IMR-90 (cell line): ENCODE measurements at regions not wholly inside any gene's neighbourhood (a gene's known extent, or its start where the extent isn't known, plus 50 kb on each side); places are given as distances from the start of the nearest gene placed in this dataset.

Experiments used
- ATAC-seq: fragments of 200-7000 bp; cut with Tn5 transposase; 2 replicates; pipeline ENCODE4 v1.9.1; 2020; ENCODE audit warnings: low read depth, mild to moderate bottlenecking, moderate library complexity
- BruUV-seq: library from RNA; stranded (reverse); fragments of 400-500 nt; replicated peaks from 2 replicates; lab custom pipeline; 2021; lab: Mats Ljungman, UMichigan
- CTCF ChIA-PET: fragments of 300-600 bp; formaldehyde crosslinking; extraction: SDS; loops from one replicate; lab custom pipeline; 2021; ENCODE audit warnings: antibody characterized with exemption; lab: Yijun Ruan, JAX
- POLR2A ChIA-PET: fragments of 300-600 bp; sonication (Branson Sonifier 250); formaldehyde crosslinking; loops from one replicate; lab custom pipeline; 2022; ENCODE audit warnings: antibody characterized with exemption; ENCODE audit not compliant: unreplicated experiment; lab: Charles Lee
- DNase-seq: peaks from one replicate; pipeline ENCODE4 v3.0.0; 2013
- H2AFZ ChIP-seq: replicated peaks from 2 replicates; pipeline ENCODE3; 2013; ENCODE audit warnings: low read length, mild to moderate bottlenecking; ENCODE audit not compliant: poor library complexity
- H2AK5ac ChIP-seq: 2 replicates; pipeline ENCODE4 v1.6.1; 2013; ENCODE audit warnings: low read depth, low read length, inconsistent platforms
- H2AK9ac ChIP-seq: replicated peaks from 2 replicates; pipeline ENCODE3; 2013; ENCODE audit warnings: mild to moderate bottlenecking, low read depth, low read length, moderate library complexity; ENCODE audit not compliant: poor library complexity
- H2BK120ac ChIP-seq: 2 replicates; pipeline ENCODE4 v1.6.1; 2013; ENCODE audit warnings: low read depth, low read length, inconsistent platforms
- H2BK15ac ChIP-seq: 3 replicates; pipeline ENCODE4 v1.6.1; 2013; ENCODE audit warnings: low read depth, low read length, inconsistent platforms
- H2BK20ac ChIP-seq: 2 replicates; pipeline ENCODE4 v1.6.1; 2013; ENCODE audit warnings: low read depth, mild to moderate bottlenecking, inconsistent platforms, low read length, moderate library complexity
- H2BK5ac ChIP-seq: 2 replicates; pipeline ENCODE4 v1.6.1; 2013; ENCODE audit warnings: mild to moderate bottlenecking, low read depth, low read length, inconsistent platforms; ENCODE audit not compliant: poor library complexity, severe bottlenecking
- H3K14ac ChIP-seq: replicated peaks from 2 replicates; pipeline ENCODE4 v1.6.1; 2013; ENCODE audit warnings: low read depth, low read length, inconsistent platforms
- H3K18ac ChIP-seq: 2 replicates; pipeline ENCODE4 v1.6.1; 2013; ENCODE audit warnings: low read depth, low read length, control low read depth
- H3K23ac ChIP-seq: 2 replicates; pipeline ENCODE4 v1.6.1; 2013; ENCODE audit warnings: low read depth, low read length, inconsistent platforms
- H3K27ac ChIP-seq: 2 replicates; pipeline ENCODE4 v1.5.1; 2013; ENCODE audit warnings: mild to moderate bottlenecking, control low read depth, low read length; ENCODE audit not compliant: insufficient read depth
- H3K27me3 ChIP-seq: 2 replicates; pipeline ENCODE4 v1.6.1; 2013; ENCODE audit warnings: low read length; ENCODE audit not compliant: control insufficient read depth, insufficient read depth
- H3K36me3 ChIP-seq: 2 replicates; pipeline ENCODE4 v1.6.1; 2013; ENCODE audit warnings: low read length, mixed read lengths; ENCODE audit not compliant: control insufficient read depth, insufficient read depth
- H3K4ac ChIP-seq: 2 replicates; pipeline ENCODE4 v1.6.1; 2013; ENCODE audit warnings: low read depth, low read length, inconsistent platforms
- H3K4me1 ChIP-seq: 2 replicates; pipeline ENCODE4 v1.6.1; 2013; ENCODE audit warnings: low read length, mixed read lengths; ENCODE audit not compliant: control insufficient read depth, insufficient read depth
- H3K4me2 ChIP-seq: 2 replicates; pipeline ENCODE4 v1.6.1; 2013; ENCODE audit warnings: low read depth, mild to moderate bottlenecking, control low read depth, low read length, moderate library complexity
- H3K4me3 ChIP-seq: 2 replicates; pipeline ENCODE4 v1.5.1; 2013; ENCODE audit warnings: low read depth, mild to moderate bottlenecking, control low read depth, low read length, moderate library complexity; ENCODE audit not compliant: insufficient read depth
- H3K56ac ChIP-seq: 2 replicates; pipeline ENCODE4 v1.6.1; 2013; ENCODE audit warnings: low read length, inconsistent platforms; ENCODE audit not compliant: insufficient read depth; ENCODE audit errors: extremely low read depth
- H3K79me1 ChIP-seq, 2 experiments: 2 replicates each; pipeline ENCODE4 v1.6.1; 2013; ENCODE audit warnings: low read length in 2 of 2, inconsistent platforms in 1 of 2, low read depth in 1 of 2
- H3K9ac ChIP-seq: 2 replicates; pipeline ENCODE4 v1.6.1; 2013; ENCODE audit warnings: low read depth, low read length, control low read depth
- H3K9me1 ChIP-seq: 2 replicates; pipeline ENCODE4 v1.6.1; 2013; ENCODE audit warnings: low read length, inconsistent platforms; ENCODE audit not compliant: insufficient read depth
- H3K9me3 ChIP-seq: 2 replicates; pipeline ENCODE4 v1.6.1; 2013; ENCODE audit warnings: low read length; ENCODE audit not compliant: control insufficient read depth, insufficient read depth
- H4K20me1 ChIP-seq: 2 replicates; pipeline ENCODE4 v1.6.1; 2013; ENCODE audit warnings: low read length, inconsistent platforms; ENCODE audit not compliant: insufficient read depth
- H4K5ac ChIP-seq: 2 replicates; pipeline ENCODE4 v1.6.1; 2013; ENCODE audit warnings: mild to moderate bottlenecking, low read depth, low read length, control low read depth
- H4K8ac ChIP-seq, 2 experiments: 2 replicates each; pipeline ENCODE4 v1.6.1; 2013; ENCODE audit warnings: low read depth in 2 of 2, low read length in 2 of 2, control low read depth in 1 of 2, inconsistent platforms in 1 of 2
- H4K91ac ChIP-seq: 2 replicates; pipeline ENCODE4 v1.6.1; 2013; ENCODE audit warnings: low read depth, low read length, inconsistent platforms; ENCODE audit not compliant: insufficient read depth
- BHLHE40 ChIP-seq: fragments of 150-350 bp; IDR thresholded peaks from 2 replicates; pipeline ENCODE4 v1.6.1; 2016; ENCODE audit warnings: mild to moderate bottlenecking, low read depth, low read length
- CEBPB ChIP-seq: IDR thresholded peaks from 2 replicates; pipeline ENCODE4 v1.6.1; 2012; ENCODE audit warnings: low read depth, low read length, improper control_type of control experiment
- MAFK ChIP-seq: IDR thresholded peaks from 2 replicates; pipeline ENCODE4 v1.6.1; 2012; ENCODE audit warnings: low read depth, low read length, improper control_type of control experiment
- MAZ ChIP-seq: IDR thresholded peaks from 2 replicates; pipeline ENCODE4 v1.6.1; 2012; ENCODE audit warnings: low read depth, mild to moderate bottlenecking, low read length, improper control_type of control experiment, moderate library complexity, borderline replicate concordance
- MXI1 ChIP-seq: IDR thresholded peaks from 2 replicates; pipeline ENCODE4 v1.6.1; 2012; ENCODE audit warnings: low read depth, mild to moderate bottlenecking, low read length, moderate library complexity, borderline replicate concordance
- NFE2L2 ChIP-seq: fragments of 150-350 bp; IDR thresholded peaks from 2 replicates; pipeline ENCODE4 v1.6.1; 2016; ENCODE audit warnings: low read depth, mild to moderate bottlenecking, low read length
- POLR2A ChIP-seq: IDR thresholded peaks from 2 replicates; pipeline ENCODE4 v1.6.1; 2012; ENCODE audit warnings: mild to moderate bottlenecking, low read depth, low read length
- RCOR1 ChIP-seq: IDR thresholded peaks from 2 replicates; pipeline ENCODE4 v1.6.1; 2012; ENCODE audit warnings: mild to moderate bottlenecking, low read length, improper control_type of control experiment; ENCODE audit not compliant: insufficient replicate concordance
- SMC3 ChIP-seq: fragments of 150-350 bp; IDR thresholded peaks from 2 replicates; pipeline ENCODE4 v1.6.1; 2016; ENCODE audit warnings: low read depth, mild to moderate bottlenecking, antibody characterized with exemption, low read length, moderate library complexity
- WGBS, 2 experiments: methylation state at CpG; one replicate each; pipeline versions ENCODE4 v1.1.5 to v1.1.7; 2013; ENCODE audit warnings: missing lambda C conversion rate in 2 of 2; ENCODE audit not compliant: insufficient read length in 1 of 2; ENCODE audit errors: extremely low coverage in 2 of 2; 5-methylcytosine and 5-hydroxymethylcytosine counted together
- dilution Hi-C: fragments of 300-500 bp; cut with HindIII; formaldehyde crosslinking; loops from one replicate; pipeline ENCODE4 v1.14.3; 2018; ENCODE audit warnings: low sequenced_read_pairs; ENCODE audit not compliant: unreplicated experiment
- in situ Hi-C: fragments of 300-500 bp; cut with MboI; formaldehyde crosslinking; loops from 3 replicates; pipeline ENCODE4 v1.14.3; 2019; ENCODE audit warnings: low sequenced_read_pairs, inconsistent platforms, mixed read lengths
- intact Hi-C: fragments of 100-400 bp; cut with micrococcal nuclease; formaldehyde crosslinking; loops from 2 replicates; pipeline ENCODE4 v1.10.0; 2022
- TF ChIP-seq, protein P1 (sequence below): conservative IDR thresholded peaks from 2 replicates; pipeline ENCODE4 v1.5.1; 2012; ENCODE audit warnings: mild to moderate bottlenecking, low read depth, low read length, improper control_type of control experiment
- TF ChIP-seq, protein P2 (sequence below): fragments of 150-350 bp; IDR thresholded peaks from 2 replicates; pipeline ENCODE4 v1.6.1; 2016; ENCODE audit warnings: low read depth, mild to moderate bottlenecking, low read length, moderate library complexity, borderline replicate concordance
- TF ChIP-seq, protein P3 (sequence below): fragments of 150-350 bp; IDR thresholded peaks from 2 replicates; pipeline ENCODE4 v1.6.1; 2017; ENCODE audit warnings: mild to moderate bottlenecking, antibody characterized with exemption, low read length, low read depth

DNA sequence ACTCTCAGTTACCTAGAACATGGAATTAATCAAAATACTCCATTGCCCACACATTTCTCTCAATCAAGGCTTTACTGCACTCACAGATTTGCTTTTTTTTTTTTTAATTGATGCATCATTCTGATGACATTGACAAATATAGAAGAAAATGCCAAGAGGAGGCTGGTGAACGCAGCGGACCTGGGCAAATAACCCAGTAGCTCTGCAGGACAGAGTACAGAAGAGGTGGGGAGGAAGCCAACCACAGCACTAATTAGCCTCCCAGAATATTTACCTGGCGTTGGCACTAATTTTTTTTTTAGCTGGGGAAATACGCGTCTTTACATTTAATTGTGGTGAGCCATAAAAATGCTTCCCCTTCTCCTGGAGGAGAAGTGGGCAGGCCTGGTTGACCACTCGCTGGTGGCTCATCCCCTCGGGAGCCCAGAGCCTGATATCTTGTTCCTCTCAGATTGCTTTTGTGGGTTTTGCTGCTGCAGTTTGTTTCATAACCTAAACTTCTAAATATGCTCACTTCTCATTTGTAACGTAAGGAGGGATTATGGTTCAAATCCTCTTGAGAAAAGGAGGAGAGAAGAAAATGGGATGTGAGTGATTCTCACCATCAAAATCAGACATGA lies 165.8 kb upstream of the EPB41L3 start:
- no peak overlapping the region for H2AFZ ChIP-seq
- H3K36me3 ChIP-seq = no peaks in the 10 kb centered on the region
- no peak overlapping the region for H3K4me3 ChIP-seq
- no CpG with 5 or more reads among the region's 8 CpGs for WGBS, 2 experiments
- no peaks in the 10 kb centered on the region for H3K9me1 ChIP-seq
- no peak overlapping the region for H2BK120ac ChIP-seq
- no peak for DNase-seq
- no peaks in the 10 kb centered on the region for H3K79me1 ChIP-seq
- H3K4ac ChIP-seq = no peak overlapping the region
- H3K27ac ChIP-seq = no peak overlapping the region
- no peak overlapping the region for H4K8ac ChIP-seq
- no peak overlapping the region for H4K91ac ChIP-seq
- H3K4me1 ChIP-seq = no peaks in the 10 kb centered on the region
- no peak overlapping the region for H2BK5ac ChIP-seq
- in situ Hi-C loops (no loop called here), intact Hi-C loops (no loop called here), dilution Hi-C loops (no loop called here)
- H4K20me1 ChIP-seq = no peaks in the 10 kb centered on the region
- no peaks in the 10 kb centered on the region for H3K27me3 ChIP-seq
- no peak overlapping the region for H4K5ac ChIP-seq
- BruUV-seq = no TSS peak
- no peak overlapping the region for H3K18ac ChIP-seq
- ChIA-PET POLR2A (no interaction called here), CTCF (no interaction called here)
- H2BK20ac ChIP-seq = no peak overlapping the region
- no peak overlapping the region for H3K9ac ChIP-seq
- H3K4me2 ChIP-seq = no peak overlapping the region
- no peak overlapping the region for H3K56ac ChIP-seq
- H2BK15ac ChIP-seq = no peak overlapping the region
- ATAC-seq = no peak
- no peak overlapping the region for H3K14ac ChIP-seq
- no peak for TF ChIP-seq BHLHE40
- TF ChIP-seq, protein P1, sequence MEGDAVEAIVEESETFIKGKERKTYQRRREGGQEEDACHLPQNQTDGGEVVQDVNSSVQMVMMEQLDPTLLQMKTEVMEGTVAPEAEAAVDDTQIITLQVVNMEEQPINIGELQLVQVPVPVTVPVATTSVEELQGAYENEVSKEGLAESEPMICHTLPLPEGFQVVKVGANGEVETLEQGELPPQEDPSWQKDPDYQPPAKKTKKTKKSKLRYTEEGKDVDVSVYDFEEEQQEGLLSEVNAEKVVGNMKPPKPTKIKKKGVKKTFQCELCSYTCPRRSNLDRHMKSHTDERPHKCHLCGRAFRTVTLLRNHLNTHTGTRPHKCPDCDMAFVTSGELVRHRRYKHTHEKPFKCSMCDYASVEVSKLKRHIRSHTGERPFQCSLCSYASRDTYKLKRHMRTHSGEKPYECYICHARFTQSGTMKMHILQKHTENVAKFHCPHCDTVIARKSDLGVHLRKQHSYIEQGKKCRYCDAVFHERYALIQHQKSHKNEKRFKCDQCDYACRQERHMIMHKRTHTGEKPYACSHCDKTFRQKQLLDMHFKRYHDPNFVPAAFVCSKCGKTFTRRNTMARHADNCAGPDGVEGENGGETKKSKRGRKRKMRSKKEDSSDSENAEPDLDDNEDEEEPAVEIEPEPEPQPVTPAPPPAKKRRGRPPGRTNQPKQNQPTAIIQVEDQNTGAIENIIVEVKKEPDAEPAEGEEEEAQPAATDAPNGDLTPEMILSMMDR = no peak
- no peak for TF ChIP-seq CEBPB
- TF ChIP-seq, protein P2, sequence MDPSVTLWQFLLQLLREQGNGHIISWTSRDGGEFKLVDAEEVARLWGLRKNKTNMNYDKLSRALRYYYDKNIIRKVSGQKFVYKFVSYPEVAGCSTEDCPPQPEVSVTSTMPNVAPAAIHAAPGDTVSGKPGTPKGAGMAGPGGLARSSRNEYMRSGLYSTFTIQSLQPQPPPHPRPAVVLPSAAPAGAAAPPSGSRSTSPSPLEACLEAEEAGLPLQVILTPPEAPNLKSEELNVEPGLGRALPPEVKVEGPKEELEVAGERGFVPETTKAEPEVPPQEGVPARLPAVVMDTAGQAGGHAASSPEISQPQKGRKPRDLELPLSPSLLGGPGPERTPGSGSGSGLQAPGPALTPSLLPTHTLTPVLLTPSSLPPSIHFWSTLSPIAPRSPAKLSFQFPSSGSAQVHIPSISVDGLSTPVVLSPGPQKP = no peak
- TF ChIP-seq MXI1 = no peak
- TF ChIP-seq, protein P3, sequence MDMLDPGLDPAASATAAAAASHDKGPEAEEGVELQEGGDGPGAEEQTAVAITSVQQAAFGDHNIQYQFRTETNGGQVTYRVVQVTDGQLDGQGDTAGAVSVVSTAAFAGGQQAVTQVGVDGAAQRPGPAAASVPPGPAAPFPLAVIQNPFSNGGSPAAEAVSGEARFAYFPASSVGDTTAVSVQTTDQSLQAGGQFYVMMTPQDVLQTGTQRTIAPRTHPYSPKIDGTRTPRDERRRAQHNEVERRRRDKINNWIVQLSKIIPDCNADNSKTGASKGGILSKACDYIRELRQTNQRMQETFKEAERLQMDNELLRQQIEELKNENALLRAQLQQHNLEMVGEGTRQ = no peak
- no peak for TF ChIP-seq MAFK
- no peak for TF ChIP-seq RCOR1
- no peak for TF ChIP-seq NFE2L2
- TF ChIP-seq POLR2A = no peak
- no peak for TF ChIP-seq SMC3
- no peak for TF ChIP-seq MAZ
- no peak overlapping the region for H2AK9ac ChIP-seq
- H3K9me3 ChIP-seq = no peaks in the 10 kb centered on the region
- no peak overlapping the region for H3K23ac ChIP-seq
- H2AK5ac ChIP-seq = no peak overlapping the region
